Smooth muscle cell (in vitro differentiated cells): ENCODE measurements at regions not wholly inside any gene's neighbourhood (a gene's known extent, or its start where the extent isn't known, plus 50 kb on each side); places are given as distances from the start of the nearest gene placed in this dataset.

ENCODE experiments used
- DNase-seq: peaks from one replicate; lab custom pipeline; 2025; ENCODE audit not compliant: unreplicated experiment; lab: John Stamatoyannopoulos, UW
- H2AFZ ChIP-seq: fragments of 200-600 bp; sonication (generic); 2 replicates; pipeline ENCODE4 v1.6.0; 2016; ENCODE audit warnings: antibody characterized with exemption, low read depth, mild to moderate bottlenecking
- H3F3A ChIP-seq: fragments of 200-600 bp; sonication (generic); 2 replicates; pipeline ENCODE4 v1.6.0; 2017; ENCODE audit warnings: antibody characterized with exemption, low read depth
- H3K27ac ChIP-seq: fragments of 200-600 bp; sonication (generic); 2 replicates; pipeline ENCODE4 v1.5.1; 2016; ENCODE audit warnings: low read depth, mild to moderate bottlenecking
- H3K27me3 ChIP-seq: fragments of 200-600 bp; sonication (generic); 2 replicates; pipeline ENCODE4 v1.6.1; 2016; ENCODE audit warnings: low read depth, mild to moderate bottlenecking
- H3K36me3 ChIP-seq: fragments of 200-600 bp; sonication (generic); 2 replicates; pipeline ENCODE4 v1.5.1; 2016; ENCODE audit warnings: low read depth
- H3K4me1 ChIP-seq: fragments of 200-600 bp; sonication (generic); 2 replicates; pipeline ENCODE4 v1.5.1; 2016; ENCODE audit warnings: low read depth
- H3K4me2 ChIP-seq: fragments of 200-600 bp; sonication (generic); 2 replicates; pipeline ENCODE4 v1.6.0; 2016; ENCODE audit warnings: mild to moderate bottlenecking
- H3K4me3 ChIP-seq: fragments of 200-600 bp; sonication (generic); 2 replicates; pipeline ENCODE4 v1.5.1; 2016; ENCODE audit warnings: mild to moderate bottlenecking
- H3K79me2 ChIP-seq: fragments of 200-600 bp; sonication (generic); 2 replicates; pipeline ENCODE4 v1.6.0; 2016; ENCODE audit warnings: low read depth, mild to moderate bottlenecking
- H3K9ac ChIP-seq: fragments of 200-600 bp; sonication (generic); 2 replicates; pipeline ENCODE4 v1.6.0; 2016; ENCODE audit warnings: low read depth
- H3K9me3 ChIP-seq: fragments of 200-600 bp; sonication (generic); replicated peaks from 2 replicates; pipeline ENCODE4 v1.5.1; 2016; ENCODE audit warnings: low read depth
- H4K20me1 ChIP-seq: fragments of 200-600 bp; sonication (generic); 2 replicates; pipeline ENCODE4 v1.6.0; 2016; ENCODE audit warnings: low read depth
- WGBS: methylation state at CpG from one replicate; pipeline ENCODE4 v1.1.7; 2016; ENCODE audit warnings: low lambda C conversion rate; 5-methylcytosine and 5-hydroxymethylcytosine counted together
- TF ChIP-seq, protein P1 (sequence below): fragments of 200-600 bp; sonication (generic); IDR thresholded peaks from 2 replicates; pipeline ENCODE4 v1.5.1; 2017; ENCODE audit warnings: borderline replicate concordance, mild to moderate bottlenecking, antibody characterized with exemption; ENCODE audit not compliant: insufficient read depth, poor library complexity, severe bottlenecking

DNA sequence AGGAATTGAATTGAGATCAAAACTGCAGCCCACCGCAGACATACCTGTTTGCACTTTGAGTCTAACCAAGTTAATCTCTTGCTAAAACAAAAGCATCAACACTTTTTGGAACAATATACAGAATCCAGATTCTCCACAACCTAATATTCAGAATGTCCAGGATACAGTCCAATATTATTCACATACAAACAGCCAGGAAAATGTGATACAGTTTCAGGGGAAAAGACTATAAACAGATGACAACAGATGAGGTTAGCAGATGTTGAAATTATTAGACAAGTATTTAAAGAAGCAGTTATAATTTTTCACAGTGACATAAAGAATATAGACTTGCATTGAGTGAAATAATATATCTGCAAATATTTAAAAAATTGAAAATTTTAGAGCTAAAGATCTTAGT lies 678.1 kb upstream of the CXADR start:
- TF ChIP-seq, protein P1, sequence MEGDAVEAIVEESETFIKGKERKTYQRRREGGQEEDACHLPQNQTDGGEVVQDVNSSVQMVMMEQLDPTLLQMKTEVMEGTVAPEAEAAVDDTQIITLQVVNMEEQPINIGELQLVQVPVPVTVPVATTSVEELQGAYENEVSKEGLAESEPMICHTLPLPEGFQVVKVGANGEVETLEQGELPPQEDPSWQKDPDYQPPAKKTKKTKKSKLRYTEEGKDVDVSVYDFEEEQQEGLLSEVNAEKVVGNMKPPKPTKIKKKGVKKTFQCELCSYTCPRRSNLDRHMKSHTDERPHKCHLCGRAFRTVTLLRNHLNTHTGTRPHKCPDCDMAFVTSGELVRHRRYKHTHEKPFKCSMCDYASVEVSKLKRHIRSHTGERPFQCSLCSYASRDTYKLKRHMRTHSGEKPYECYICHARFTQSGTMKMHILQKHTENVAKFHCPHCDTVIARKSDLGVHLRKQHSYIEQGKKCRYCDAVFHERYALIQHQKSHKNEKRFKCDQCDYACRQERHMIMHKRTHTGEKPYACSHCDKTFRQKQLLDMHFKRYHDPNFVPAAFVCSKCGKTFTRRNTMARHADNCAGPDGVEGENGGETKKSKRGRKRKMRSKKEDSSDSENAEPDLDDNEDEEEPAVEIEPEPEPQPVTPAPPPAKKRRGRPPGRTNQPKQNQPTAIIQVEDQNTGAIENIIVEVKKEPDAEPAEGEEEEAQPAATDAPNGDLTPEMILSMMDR: no peak
- Histone ChIP-seq H3K4me1 (no peaks in the 10 kb centered on the region), H3K79me2 (no peaks in the 10 kb centered on the region), H3K4me2 (no peak overlapping the region), H4K20me1 (no peaks in the 10 kb centered on the region), H3K36me3 (no peaks in the 10 kb centered on the region), H3K27ac (no peak overlapping the region), H3F3A (no peaks in the 10 kb centered on the region), H2AFZ (no peak overlapping the region), H3K27me3 (no peaks in the 10 kb centered on the region), H3K9me3 (no peaks in the 10 kb centered on the region), H3K4me3 (no peak overlapping the region), H3K9ac (no peak overlapping the region)
- no peak for DNase-seq
- WGBS: 100% methylated on average over 1 of the region's 1 CpG

DNA sequence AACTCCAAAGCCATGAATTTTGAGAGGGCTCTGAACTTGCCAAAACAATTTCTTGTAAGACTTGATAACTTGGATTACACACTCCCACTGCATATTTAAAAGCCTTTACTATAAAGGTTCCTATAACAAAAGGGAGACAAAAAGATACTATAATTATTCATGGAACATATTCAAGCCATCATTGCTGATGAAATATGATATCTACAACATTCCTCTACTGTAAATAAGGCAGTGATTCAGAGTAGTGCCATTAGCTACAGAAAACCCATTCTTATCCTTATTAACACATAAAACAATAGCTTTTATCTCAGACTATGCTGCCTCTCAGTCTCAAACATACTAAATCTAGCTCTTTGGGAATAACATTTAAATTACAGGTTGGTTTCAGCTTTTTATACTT lies 675.5 kb upstream of the CXADR start:
- H3K4me3 ChIP-seq: no peak overlapping the region
- H3K9me3 ChIP-seq: no peaks in the 10 kb centered on the region
- DNase-seq: no peak
- H2AFZ ChIP-seq: no peak overlapping the region
- H3K27me3 ChIP-seq: no peaks in the 10 kb centered on the region
- H3K4me2 ChIP-seq: no peak overlapping the region
- no peaks in the 10 kb centered on the region for H4K20me1 ChIP-seq
- H3K9ac ChIP-seq: no peak overlapping the region
- H3K79me2 ChIP-seq: no peaks in the 10 kb centered on the region
- no peaks in the 10 kb centered on the region for H3K4me1 ChIP-seq
- H3F3A ChIP-seq: no peaks in the 10 kb centered on the region
- H3K27ac ChIP-seq: no peak overlapping the region
- TF ChIP-seq, protein P1: no peak
- no peaks in the 10 kb centered on the region for H3K36me3 ChIP-seq

DNA sequence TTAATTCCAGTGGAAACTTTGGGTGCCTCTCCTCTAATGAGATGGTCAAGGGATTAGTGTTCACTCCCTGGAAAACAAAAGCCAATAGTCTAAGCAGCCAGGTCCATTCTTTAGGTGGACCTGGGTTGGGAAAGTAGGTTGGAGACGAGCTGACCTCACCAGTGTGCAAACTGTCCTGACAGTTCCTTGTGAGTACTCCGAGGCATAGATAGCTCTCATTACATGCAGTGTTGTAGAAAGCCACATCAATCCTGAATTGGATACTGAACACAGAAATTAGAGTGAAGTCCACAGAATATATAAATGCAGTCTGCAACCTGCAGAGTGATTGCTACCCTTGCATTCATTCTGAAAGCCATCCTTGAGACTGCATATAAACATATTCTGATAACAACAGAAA lies 675.1 kb upstream of the CXADR start:
- 83% methylated on average over 2 of the region's 2 CpGs for WGBS
- Histone ChIP-seq H3K27ac (no peak overlapping the region), H3K4me1 (no peaks in the 10 kb centered on the region), H3K9me3 (no peaks in the 10 kb centered on the region), H3K36me3 (no peaks in the 10 kb centered on the region), H3K4me3 (no peak overlapping the region), H3K4me2 (no peak overlapping the region), H3K9ac (no peak overlapping the region), H3K79me2 (no peaks in the 10 kb centered on the region), H3F3A (no peaks in the 10 kb centered on the region), H4K20me1 (no peaks in the 10 kb centered on the region), H3K27me3 (no peaks in the 10 kb centered on the region), H2AFZ (no peak overlapping the region)
- TF ChIP-seq, protein P1: no peak
- DNase-seq: no peak

DNA sequence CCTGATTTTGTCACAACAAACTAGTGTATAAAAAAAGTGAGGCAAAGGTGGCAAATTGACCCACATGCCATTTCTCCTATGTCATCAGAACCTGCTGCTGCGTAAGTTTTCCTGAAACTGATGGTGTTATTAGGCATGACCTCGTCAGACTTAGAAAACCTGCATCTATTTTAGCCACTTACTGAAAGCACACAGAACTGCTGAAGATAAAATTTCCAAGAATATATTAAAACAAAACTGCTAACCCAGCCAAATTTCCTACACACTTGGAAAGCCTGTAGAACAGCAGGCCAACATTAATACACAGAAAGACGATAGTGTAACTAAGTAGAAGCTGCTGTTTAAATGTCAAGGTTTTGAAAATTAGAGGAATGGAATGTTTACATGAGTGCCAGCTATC lies 674.5 kb upstream of the CXADR start:
- H3K36me3 ChIP-seq: no peaks in the 10 kb centered on the region

More for the DNA sequence above, 674.5 kb upstream of the CXADR start:
- Histone ChIP-seq H3K27ac (no peak overlapping the region), H2AFZ (no peak overlapping the region), H3K4me3 (no peak overlapping the region), H3K9me3 (no peaks in the 10 kb centered on the region), H3K27me3 (no peaks in the 10 kb centered on the region), H3K79me2 (no peaks in the 10 kb centered on the region), H3K4me1 (no peaks in the 10 kb centered on the region), H3K4me2 (no peak overlapping the region), H3K9ac (no peak overlapping the region), H3F3A (no peaks in the 10 kb centered on the region), H4K20me1 (no peaks in the 10 kb centered on the region)
- WGBS: 62% methylated on average over 3 of the region's 3 CpGs
- DNase-seq: no peak
- TF ChIP-seq, protein P1: no peak
